ENCODE measurements at regions not wholly inside any gene's neighbourhood (a gene's known extent, or its start where the extent isn't known, plus 50 kb on each side); places are given as distances from the start of the nearest gene placed in this dataset.

- no peak for TF ChIP-seq CTCF (IDR thresholded peaks at IDR 0.05; ENCODE audit: extremely low read depth, insufficient read depth, missing control alignments)
- DNase-seq (ENCODE audit: low spot score), result no peak
- in situ Hi-C loops (cut with MboI; ENCODE audit: low pct_unique_long_range_greater_than_20kb, low sequenced_read_pairs, unreplicated experiment), result no loop called here
These were observed 738.4 kb upstream of the RAG2 start for GRCh38 chr11:37336401-37336800.

GRCh38 chr11:37333345-37333744 is 735.3 kb upstream of the RAG2 start:
- DNase-seq (ENCODE audit: low spot score), result no peak
- in situ Hi-C loops (cut with MboI; ENCODE audit: low pct_unique_long_range_greater_than_20kb, low sequenced_read_pairs, unreplicated experiment), result no loop called here
- no peak for TF ChIP-seq CTCF (IDR thresholded peaks at IDR 0.05; ENCODE audit: extremely low read depth, insufficient read depth, missing control alignments)

- DNase-seq (ENCODE audit: low spot score), result no peak
- no peak for TF ChIP-seq CTCF (IDR thresholded peaks at IDR 0.05; ENCODE audit: extremely low read depth, insufficient read depth, missing control alignments)
- in situ Hi-C loops (cut with MboI; ENCODE audit: low pct_unique_long_range_greater_than_20kb, low sequenced_read_pairs, unreplicated experiment), result no loop called here
These were observed 725.8 kb upstream of the RAG2 start for GRCh38 chr11:37323843-37324242.

GRCh38 chr11:37322333-37323194 is 724.5 kb upstream of the RAG2 start:
- in situ Hi-C loops (cut with MboI; ENCODE audit: low pct_unique_long_range_greater_than_20kb, low sequenced_read_pairs, unreplicated experiment), result no loop called here
- no peak for TF ChIP-seq CTCF (IDR thresholded peaks at IDR 0.05; ENCODE audit: extremely low read depth, insufficient read depth, missing control alignments)
- no peak for DNase-seq (ENCODE audit: low spot score)

GRCh38 chr11:37320921-37321320 is 722.9 kb upstream of the RAG2 start:
- in situ Hi-C loops (cut with MboI; ENCODE audit: low pct_unique_long_range_greater_than_20kb, low sequenced_read_pairs, unreplicated experiment), result no loop called here
- no peak for DNase-seq (ENCODE audit: low spot score)

GRCh38 chr11:37317803-37318202 is 719.8 kb upstream of the RAG2 start:
- TF ChIP-seq CTCF (IDR thresholded peaks at IDR 0.05; ENCODE audit: extremely low read depth, insufficient read depth, missing control alignments), result no peak
- no peak for DNase-seq (ENCODE audit: low spot score)
- in situ Hi-C loops (cut with MboI; ENCODE audit: low pct_unique_long_range_greater_than_20kb, low sequenced_read_pairs, unreplicated experiment), result no loop called here

More at GRCh38 chr11:37320921-37321320, 722.9 kb upstream of the RAG2 start:
- TF ChIP-seq CTCF (IDR thresholded peaks at IDR 0.05; ENCODE audit: extremely low read depth, insufficient read depth, missing control alignments), result no peak
